ENCODE measurements at regions not wholly inside any gene's neighbourhood (a gene's known extent, or its start where the extent isn't known, plus 50 kb on each side); places are given as distances from the start of the nearest gene placed in this dataset.

DNA sequence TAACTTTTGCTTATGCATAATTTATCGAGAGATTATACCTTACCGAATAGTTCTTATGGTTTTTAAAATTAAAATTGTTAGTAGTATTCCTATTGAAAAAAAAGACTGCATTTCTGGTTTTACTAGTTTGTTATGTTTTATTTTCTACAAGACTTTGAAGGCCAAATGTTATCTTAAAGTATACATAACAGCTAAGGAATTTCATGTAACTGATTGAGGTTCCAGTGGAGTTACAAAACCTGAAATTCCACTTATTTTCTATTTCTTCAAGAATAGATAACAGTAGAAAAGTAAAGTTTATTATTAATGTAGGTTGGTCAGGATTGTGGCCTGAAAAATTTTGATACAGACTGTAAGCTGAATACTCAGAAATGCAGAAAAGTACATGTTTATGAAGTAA is 1216.0 kb upstream of the PCDH20 start:
- TF ChIP-seq, protein P1, sequence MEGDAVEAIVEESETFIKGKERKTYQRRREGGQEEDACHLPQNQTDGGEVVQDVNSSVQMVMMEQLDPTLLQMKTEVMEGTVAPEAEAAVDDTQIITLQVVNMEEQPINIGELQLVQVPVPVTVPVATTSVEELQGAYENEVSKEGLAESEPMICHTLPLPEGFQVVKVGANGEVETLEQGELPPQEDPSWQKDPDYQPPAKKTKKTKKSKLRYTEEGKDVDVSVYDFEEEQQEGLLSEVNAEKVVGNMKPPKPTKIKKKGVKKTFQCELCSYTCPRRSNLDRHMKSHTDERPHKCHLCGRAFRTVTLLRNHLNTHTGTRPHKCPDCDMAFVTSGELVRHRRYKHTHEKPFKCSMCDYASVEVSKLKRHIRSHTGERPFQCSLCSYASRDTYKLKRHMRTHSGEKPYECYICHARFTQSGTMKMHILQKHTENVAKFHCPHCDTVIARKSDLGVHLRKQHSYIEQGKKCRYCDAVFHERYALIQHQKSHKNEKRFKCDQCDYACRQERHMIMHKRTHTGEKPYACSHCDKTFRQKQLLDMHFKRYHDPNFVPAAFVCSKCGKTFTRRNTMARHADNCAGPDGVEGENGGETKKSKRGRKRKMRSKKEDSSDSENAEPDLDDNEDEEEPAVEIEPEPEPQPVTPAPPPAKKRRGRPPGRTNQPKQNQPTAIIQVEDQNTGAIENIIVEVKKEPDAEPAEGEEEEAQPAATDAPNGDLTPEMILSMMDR (IDR thresholded peaks at IDR 0.05), result no peak
- TF ChIP-seq POLR2A (IDR thresholded peaks at IDR 0.05), result no peak
- TF ChIP-seq POLR2AphosphoS5 (IDR thresholded peaks at IDR 0.05), result no peak

Measured in suprapubic skin (tissue), 4 donors.